ENCODE measurements at regions not wholly inside any gene's neighbourhood (a gene's known extent, or its start where the extent isn't known, plus 50 kb on each side); places are given as distances from the start of the nearest gene placed in this dataset.

- DNase-seq (ENCODE audit: low spot score): no peak
- TF ChIP-seq CTCF (conservative IDR thresholded peaks at IDR 0.05; ENCODE audit: low read depth): no peak
- POLR2A ChIA-PET (ENCODE audit: low non-redundant PET): no interaction called here
Observed at GRCh38 chr9:35552837-35553236, 52.2 kb upstream of the TESK1 start.

GRCh38 chr9:35553670-35554543, 51.2 kb upstream of the TESK1 start:
- peak overlapping the region; percentile 54 for H3K27ac ChIP-seq
- CTCF ChIA-PET: interaction anchor here (0.6 to 2.6 kb wide), 21 partner anchors 15 to 664 kb away, joined by 3 to 13 read pairs (median 5); partner anchors contain the start of gene RUSC2
- POLR2A ChIA-PET (ENCODE audit: low non-redundant PET): no interaction called here
- DNase-seq (ENCODE audit: low spot score): peak; percentile 79
- TF ChIP-seq CTCF (conservative IDR thresholded peaks at IDR 0.05; ENCODE audit: low read depth): peak; percentile 99

More at GRCh38 chr9:35552837-35553236, 52.2 kb upstream of the TESK1 start:
- CTCF ChIA-PET: interaction anchor here (1.4 to 2.6 kb wide), 4 partner anchors 32 to 470 kb away, joined by 4 to 12 read pairs (median 6); partner anchors contain the start of gene RUSC2
- no peak overlapping the region; the same call in 1 of the 2 replicates for H3K27ac ChIP-seq

GRCh38 chr9:35555246-35555701, 49.8 kb upstream of the TESK1 start:
- DNase-seq (ENCODE audit: low spot score): no peak
- TF ChIP-seq CTCF (conservative IDR thresholded peaks at IDR 0.05; ENCODE audit: low read depth): no peak
- CTCF ChIA-PET: interaction anchor here (1.4 to 2.6 kb wide), 4 partner anchors 66 to 656 kb away, joined by 3 to 12 read pairs (median 4); partner anchors contain the start of gene RUSC2
- 0 out of 2 replicates have a peak overlapping the region, but pooled peaks have one; percentile 0 for H3K27ac ChIP-seq
- POLR2A ChIA-PET (ENCODE audit: low non-redundant PET): no interaction called here
